Effector memory CD4-positive, alpha-beta T cell (primary cell): ENCODE measurements at regions not wholly inside any gene's neighbourhood (a gene's known extent, or its start where the extent isn't known, plus 50 kb on each side); places are given as distances from the start of the nearest gene placed in this dataset.

Experiments used
- DNase-seq, 3 donors: peaks; one replicate each; pipeline ENCODE4 v3.0.0-alpha.2; 2020
- H3K27ac ChIP-seq: 2 replicates; pipeline ENCODE4 v1.7.0; 2013; ENCODE audit warnings: mild to moderate bottlenecking, low read length, moderate library complexity; ENCODE audit not compliant: insufficient read depth, poor library complexity, severe bottlenecking
- H3K27me3 ChIP-seq: replicated peaks from 2 replicates; pipeline ENCODE4 v1.7.0; 2013; ENCODE audit warnings: mild to moderate bottlenecking, low read length; ENCODE audit not compliant: insufficient read depth, control insufficient read depth, poor library complexity, severe bottlenecking
- H3K36me3 ChIP-seq: 2 replicates; pipeline ENCODE4 v1.7.0; 2013; ENCODE audit warnings: mild to moderate bottlenecking, low read length, moderate library complexity; ENCODE audit not compliant: control insufficient read depth, insufficient read depth
- H3K4me1 ChIP-seq: 2 replicates; pipeline ENCODE4 v1.7.0; 2013; ENCODE audit warnings: low read length, mild to moderate bottlenecking; ENCODE audit not compliant: control insufficient read depth, insufficient read depth, poor library complexity, severe bottlenecking
- H3K4me3 ChIP-seq: 2 replicates; pipeline ENCODE4 v1.7.0; 2013; ENCODE audit warnings: low read length, low read depth, mild to moderate bottlenecking; ENCODE audit not compliant: insufficient read depth, poor library complexity, severe bottlenecking
- H3K9me3 ChIP-seq: 2 replicates; pipeline ENCODE4 v1.7.0; 2013; ENCODE audit warnings: mild to moderate bottlenecking, low read length, moderate library complexity; ENCODE audit not compliant: control insufficient read depth

- Histone ChIP-seq H3K27me3 (no peaks in the 10 kb centered on the region), H3K36me3 (no peaks in the 10 kb centered on the region), H3K4me1 (no peaks in the 10 kb centered on the region), H3K4me3 (no peak overlapping the region), H3K9me3 (no peaks in the 10 kb centered on the region), H3K27ac (no peak overlapping the region)
- peak in 1 of 3 donors; percentile 12 for DNase-seq
Measured at GRCh38 chr12:19572920-19573558, 133.7 kb downstream of the AEBP2 start.

- Histone ChIP-seq H3K27me3 (no peaks in the 10 kb centered on the region), H3K9me3 (no peaks in the 10 kb centered on the region), H3K4me1 (no peaks in the 10 kb centered on the region), H3K36me3 (no peaks in the 10 kb centered on the region), H3K4me3 (no peak overlapping the region), H3K27ac (no peak overlapping the region)
- no peak for DNase-seq
Measured at GRCh38 chr12:19573866-19574265, 134.6 kb downstream of the AEBP2 start.

GRCh38 chr12:19574601-19575000, 135.3 kb downstream of the AEBP2 start:
- Histone ChIP-seq H3K27me3 (no peaks in the 10 kb centered on the region), H3K4me3 (no peak overlapping the region), H3K27ac (no peak overlapping the region), H3K9me3 (no peaks in the 10 kb centered on the region), H3K4me1 (no peaks in the 10 kb centered on the region), H3K36me3 (no peaks in the 10 kb centered on the region)
- DNase-seq: no peak

GRCh38 chr12:19575337-19576243, 136.3 kb downstream of the AEBP2 start:
- Histone ChIP-seq H3K27me3 (no peaks in the 10 kb centered on the region), H3K27ac (no peak overlapping the region), H3K9me3 (no peaks in the 10 kb centered on the region), H3K4me3 (no peak overlapping the region), H3K4me1 (no peaks in the 10 kb centered on the region), H3K36me3 (no peaks in the 10 kb centered on the region)
- no peak for DNase-seq

GRCh38 chr12:19576506-19577280, 137.4 kb downstream of the AEBP2 start:
- H3K36me3 ChIP-seq: no peaks in the 10 kb centered on the region
- H3K9me3 ChIP-seq: no peaks in the 10 kb centered on the region
- DNase-seq: no peak
- H3K27me3 ChIP-seq: no peaks in the 10 kb centered on the region
- H3K4me1 ChIP-seq: no peaks in the 10 kb centered on the region
- no peak overlapping the region for H3K4me3 ChIP-seq
- H3K27ac ChIP-seq: no peak overlapping the region

GRCh38 chr12:19577281-19577530, 137.9 kb downstream of the AEBP2 start:
- Histone ChIP-seq H3K4me3 (no peak overlapping the region), H3K9me3 (no peaks in the 10 kb centered on the region), H3K27ac (no peak overlapping the region), H3K27me3 (no peaks in the 10 kb centered on the region), H3K4me1 (no peaks in the 10 kb centered on the region), H3K36me3 (no peaks in the 10 kb centered on the region)
- DNase-seq: no peak

GRCh38 chr12:19584732-19585131, 145.4 kb downstream of the AEBP2 start:
- Histone ChIP-seq H3K27ac (no peak overlapping the region), H3K4me1 (no peaks in the 10 kb centered on the region), H3K27me3 (no peaks in the 10 kb centered on the region), H3K36me3 (no peaks in the 10 kb centered on the region), H3K4me3 (no peak overlapping the region), H3K9me3 (no peaks in the 10 kb centered on the region)
- DNase-seq: no peak

- Histone ChIP-seq H3K36me3 (no peaks in the 10 kb centered on the region), H3K4me1 (no peaks in the 10 kb centered on the region), H3K27ac (no peak overlapping the region), H3K9me3 (no peaks in the 10 kb centered on the region), H3K4me3 (no peak overlapping the region), H3K27me3 (no peaks in the 10 kb centered on the region)
- no peak for DNase-seq
Measured at GRCh38 chr12:19588951-19589350, 149.7 kb downstream of the AEBP2 start.

GRCh38 chr12:19591951-19592350, 152.7 kb downstream of the AEBP2 start:
- H3K27me3 ChIP-seq: no peaks in the 10 kb centered on the region
- H3K4me3 ChIP-seq: no peak overlapping the region
- no peaks in the 10 kb centered on the region for H3K9me3 ChIP-seq
- no peak for DNase-seq
- H3K36me3 ChIP-seq: no peaks in the 10 kb centered on the region
- H3K27ac ChIP-seq: no peak overlapping the region
- no peaks in the 10 kb centered on the region for H3K4me1 ChIP-seq
